SKM-1 (cell line): ENCODE measurements at regions not wholly inside any gene's neighbourhood (a gene's known extent, or its start where the extent isn't known, plus 50 kb on each side); places are given as distances from the start of the nearest gene placed in this dataset.
"Not testable (repeated sequence)": the region's sequence is repeated elsewhere in the genome, so short reads cannot be mapped to it uniquely, and the experiment has no call there.

Experiments used
- DNase-seq: peaks from one replicate; lab custom pipeline; 2025; ENCODE audit not compliant: unreplicated experiment; lab: John Stamatoyannopoulos, UW

GRCh38 chr7:68914006-68914405 lies 684.3 kb upstream of the AUTS2 start:
- DNase-seq = no peak

GRCh38 chr7:68917041-68917651 lies 681.1 kb upstream of the AUTS2 start:
- no peak for DNase-seq

- DNase-seq = no peak
These were observed 679.7 kb upstream of the AUTS2 start for GRCh38 chr7:68918621-68919020.

GRCh38 chr7:68922850-68923249 lies 675.4 kb upstream of the AUTS2 start:
- DNase-seq = no peak

GRCh38 chr7:68925241-68925640 lies 673.0 kb upstream of the AUTS2 start:
- DNase-seq = no peak

- DNase-seq = no peak
These were observed 668.5 kb upstream of the AUTS2 start for GRCh38 chr7:68929781-68930261.

GRCh38 chr7:68936471-68937035 lies 661.7 kb upstream of the AUTS2 start:
- no peak for DNase-seq

- no peak for DNase-seq
These were observed 660.1 kb upstream of the AUTS2 start for GRCh38 chr7:68938151-68938550.

GRCh38 chr7:68943786-68944185 lies 654.5 kb upstream of the AUTS2 start:
- no peak for DNase-seq

GRCh38 chr7:68955656-68956055 lies 642.6 kb upstream of the AUTS2 start:
- DNase-seq = no peak

GRCh38 chr7:68958571-68958970 lies 639.7 kb upstream of the AUTS2 start:
- DNase-seq = no peak

- no peak for DNase-seq
These were observed 634.7 kb upstream of the AUTS2 start for GRCh38 chr7:68963552-68963951.

- no peak for DNase-seq
These were observed 634.2 kb upstream of the AUTS2 start for GRCh38 chr7:68964060-68964459.

GRCh38 chr7:68965351-68965750 lies 632.9 kb upstream of the AUTS2 start:
- no peak for DNase-seq

GRCh38 chr7:68967598-68967997 lies 630.7 kb upstream of the AUTS2 start:
- no peak for DNase-seq

- DNase-seq = no peak
These were observed 628.7 kb upstream of the AUTS2 start for GRCh38 chr7:68969571-68969970.

- DNase-seq = no peak
These were observed 626.5 kb upstream of the AUTS2 start for GRCh38 chr7:68971634-68972340.

GRCh38 chr7:68977385-68978055 lies 620.8 kb upstream of the AUTS2 start:
- no peak for DNase-seq

- no peak for DNase-seq
These were observed 619.6 kb upstream of the AUTS2 start for GRCh38 chr7:68978710-68979109.

GRCh38 chr7:68980011-68980410 lies 618.3 kb upstream of the AUTS2 start:
- DNase-seq = no peak

- not testable (repeated sequence) for DNase-seq
These were observed 617.8 kb upstream of the AUTS2 start for GRCh38 chr7:68980432-68980831.

- no peak for DNase-seq
These were observed 614.0 kb upstream of the AUTS2 start for GRCh38 chr7:68984306-68984705.
